Stimulated activated CD4-positive, alpha-beta T cell treated with anti-CD3 and anti-CD28 coated beads, Interleukin-1b, Interleukin-23, amount 100 ng/mL, for 48 hours (primary cell): ENCODE measurements at regions not wholly inside any gene's neighbourhood (a gene's known extent, or its start where the extent isn't known, plus 50 kb on each side); places are given as distances from the start of the nearest gene placed in this dataset.

Source experiments
- DNase-seq: peaks from one replicate; pipeline ENCODE4 v3.0.0-alpha.2; 2020

DNA sequence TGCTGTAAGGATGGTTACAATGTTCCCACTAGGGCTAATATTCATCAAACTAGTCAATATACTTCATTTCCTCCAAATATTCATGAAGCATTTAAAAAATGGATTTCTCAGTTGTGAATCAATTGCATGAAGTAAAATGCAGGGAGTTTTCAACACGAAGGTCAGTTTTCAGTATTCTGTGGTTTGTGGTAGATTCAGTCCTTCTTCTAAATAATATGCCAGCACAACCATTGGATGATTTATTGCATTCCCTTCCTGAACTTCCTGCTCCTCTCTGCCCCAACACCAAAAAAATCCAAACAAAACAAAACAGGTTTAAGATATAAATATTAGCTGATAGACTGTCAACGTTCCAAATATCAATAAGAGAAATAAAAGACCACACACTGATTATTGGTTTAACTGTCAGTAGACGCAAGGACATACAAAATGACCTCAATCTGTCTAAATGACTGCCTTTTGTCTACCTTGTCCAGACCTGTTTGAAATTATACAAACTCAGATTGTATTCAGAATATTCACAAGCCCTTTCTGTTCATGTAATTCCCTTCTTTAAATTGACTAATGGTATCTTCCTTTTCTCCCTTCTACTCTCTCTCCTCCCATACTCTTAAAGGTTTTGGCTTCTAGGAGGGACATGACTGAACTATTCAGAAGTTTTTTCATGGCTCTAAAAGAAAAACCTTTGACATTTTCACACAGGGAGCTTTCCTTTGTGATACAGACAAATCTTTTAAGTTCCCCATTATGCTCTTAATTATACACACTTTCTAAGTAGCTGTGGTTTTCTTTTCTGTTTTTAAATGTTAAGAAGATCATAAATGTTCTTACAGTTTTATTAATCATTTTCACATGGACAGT is 92.6 kb upstream of the STT3B start:
- DNase-seq, result no peak

DNA sequence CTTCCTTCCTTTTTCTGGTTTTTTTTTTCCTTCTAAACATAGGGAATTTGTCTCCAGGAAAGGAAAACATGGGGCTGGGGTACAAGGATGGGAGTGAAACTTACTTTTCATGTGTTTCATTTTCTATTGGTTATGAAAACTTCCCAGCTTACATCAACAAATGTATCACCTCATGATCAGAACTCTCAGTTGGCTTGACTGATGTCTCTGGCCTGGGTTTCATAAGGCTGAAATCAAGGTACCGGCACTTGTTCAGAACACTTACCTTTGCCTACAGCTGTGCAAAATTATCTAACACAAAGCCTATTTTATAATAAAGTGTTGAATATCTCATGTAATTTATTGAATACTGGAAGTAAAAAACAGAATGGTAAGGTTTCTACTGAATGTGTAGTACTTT is 91.8 kb upstream of the STT3B start:
- no peak for DNase-seq

DNA sequence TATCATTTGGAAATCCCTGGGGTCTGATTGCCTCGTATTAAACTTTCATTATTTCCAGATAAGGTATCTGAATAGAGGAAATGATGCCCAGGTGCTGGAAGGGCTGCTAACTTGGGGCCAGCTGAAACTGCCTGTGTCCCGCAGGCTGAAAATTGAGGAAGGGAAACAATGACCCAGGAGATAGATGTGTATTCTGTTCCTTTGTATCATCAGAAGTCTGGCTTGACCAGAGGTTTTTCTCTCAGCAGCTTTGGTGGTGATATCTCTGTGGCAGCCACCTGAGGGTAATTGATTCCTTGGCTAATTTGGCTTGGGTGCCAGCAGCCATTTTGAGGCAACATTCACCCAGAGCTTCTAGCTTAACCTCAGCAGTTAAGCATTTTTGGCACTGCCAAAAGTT is 90.0 kb upstream of the STT3B start:
- no peak for DNase-seq

- DNase-seq, result no peak
Observed at GRCh38 chr3:31444220-31445142, 88.2 kb upstream of the STT3B start.

DNA sequence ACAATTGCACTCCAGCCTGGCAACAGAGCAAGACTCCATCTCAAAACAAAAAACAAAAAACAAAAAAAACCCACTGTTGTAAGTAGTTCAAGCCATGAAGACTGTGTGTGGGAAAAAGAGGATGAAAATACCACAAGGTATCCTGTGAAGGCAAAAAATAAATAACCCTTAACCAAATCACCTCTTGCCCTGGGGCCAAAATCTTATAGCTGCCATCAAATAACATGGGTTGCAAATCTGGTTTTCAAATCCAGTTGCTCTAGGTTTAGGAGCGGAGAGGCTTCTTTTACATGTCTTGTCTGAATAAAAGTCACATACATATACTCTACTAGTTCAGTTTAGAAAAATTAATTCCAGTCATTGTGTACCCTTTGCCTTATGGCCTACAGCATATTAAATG is 87.0 kb upstream of the STT3B start:
- DNase-seq, result no peak

- DNase-seq, result peak; percentile 35
Observed at GRCh38 chr3:31448035-31448881, 84.5 kb upstream of the STT3B start.

DNA sequence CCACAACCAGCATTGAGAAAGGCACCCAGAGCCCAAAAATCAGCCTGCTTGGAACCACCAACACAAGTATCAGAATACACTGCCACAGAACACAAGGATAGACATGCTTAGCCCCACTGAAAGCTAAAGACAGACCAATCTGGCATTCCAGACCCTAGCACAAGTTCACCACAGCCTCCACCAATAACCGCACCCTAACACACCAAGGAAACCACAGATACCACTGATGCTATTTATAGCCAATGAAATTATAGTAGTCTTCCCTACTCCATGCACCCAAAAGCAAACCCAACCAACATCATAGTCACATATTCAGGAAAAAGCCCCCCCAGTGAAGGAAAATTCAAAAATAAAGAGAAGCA is 83.9 kb upstream of the STT3B start:
- DNase-seq, result no peak

DNA sequence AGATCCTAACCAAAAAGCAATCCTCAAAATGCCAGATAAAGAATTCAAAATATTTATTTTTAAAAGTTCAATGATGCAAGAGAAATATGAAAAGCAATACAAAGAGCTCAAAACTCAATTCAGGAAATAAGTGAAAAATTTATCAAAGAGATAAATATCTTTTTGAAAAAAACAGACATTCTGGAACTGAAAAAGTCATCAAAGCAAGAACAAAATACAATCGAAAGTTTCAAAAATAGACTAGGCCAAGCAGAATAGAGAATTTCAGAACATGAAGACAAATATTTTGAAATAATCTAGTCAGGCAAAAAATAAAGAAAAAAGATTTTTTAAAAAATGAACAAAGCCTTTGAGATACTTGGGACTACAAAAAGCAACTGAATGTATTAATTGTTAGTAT is 83.4 kb upstream of the STT3B start:
- no peak for DNase-seq

DNA sequence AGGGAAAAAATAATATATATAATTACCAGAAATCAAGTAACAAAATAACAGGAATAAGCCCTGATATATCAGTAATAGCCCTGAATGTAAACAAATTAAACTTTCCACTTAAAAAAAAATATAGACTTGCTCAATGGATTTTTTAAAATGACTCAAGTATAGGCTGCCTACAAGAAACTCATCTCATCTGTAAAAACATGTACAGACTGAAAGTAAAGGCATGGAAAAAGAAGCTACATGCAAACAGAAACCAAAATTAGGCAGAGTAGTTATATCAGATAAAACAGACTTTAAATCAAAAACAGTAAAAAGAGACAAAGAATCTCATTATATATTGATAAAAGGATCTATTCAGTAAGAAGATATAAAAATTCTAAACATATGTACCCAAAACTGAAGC is 82.4 kb upstream of the STT3B start:
- no peak for DNase-seq

DNA sequence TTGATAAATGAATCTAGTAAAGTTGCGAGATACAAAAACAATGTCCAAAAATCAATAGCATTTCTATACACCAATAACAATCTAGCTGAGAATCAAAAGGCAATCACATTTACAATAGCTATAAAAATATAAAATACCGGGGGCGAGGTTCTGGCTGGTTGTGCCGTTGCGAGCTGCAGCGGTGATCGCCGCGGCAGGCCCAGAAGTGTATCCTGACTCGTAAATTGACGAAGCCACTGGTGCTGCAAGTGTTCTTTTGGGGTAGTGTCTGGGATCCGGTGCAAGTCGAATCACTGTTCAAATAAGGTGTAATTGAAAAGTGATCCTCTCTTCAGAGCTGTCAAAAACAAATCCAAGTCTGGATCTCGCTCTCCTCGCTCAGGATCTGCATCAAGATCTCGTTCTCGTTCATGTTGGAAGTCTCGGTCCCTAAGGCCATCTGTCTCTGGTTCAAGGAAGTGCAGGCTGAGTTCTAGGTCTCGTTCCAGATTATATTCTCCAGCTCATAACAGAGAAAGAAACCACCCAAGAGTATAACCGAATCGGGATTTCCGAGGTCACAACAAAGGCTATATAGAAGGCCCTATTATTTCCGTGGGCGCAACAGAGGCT is 80.1 kb upstream of the STT3B start:
- no peak for DNase-seq

GRCh38 chr3:31453430-31453829 is 79.3 kb upstream of the STT3B start:
- DNase-seq, result no peak

GRCh38 chr3:31455524-31455923 is 77.2 kb upstream of the STT3B start:
- no peak for DNase-seq

DNA sequence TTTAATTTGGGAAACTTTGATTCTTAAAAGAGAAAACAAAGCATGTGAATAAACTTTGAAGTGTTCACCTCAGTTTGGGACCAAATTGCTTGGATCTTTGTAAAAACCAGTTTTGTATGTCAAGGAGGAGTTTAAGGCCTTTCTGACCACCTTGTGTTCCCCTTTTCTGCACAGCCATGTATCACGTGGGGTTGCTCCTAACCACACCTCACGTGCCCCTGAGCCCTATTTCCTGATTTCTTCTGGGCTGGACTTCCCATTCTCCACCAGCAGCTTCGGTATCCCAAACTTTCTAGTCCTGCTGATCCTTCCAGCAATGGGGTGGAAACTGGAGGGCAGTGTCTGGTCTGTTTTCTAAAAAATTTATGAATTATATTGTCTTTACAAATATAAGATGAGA is 76.4 kb upstream of the STT3B start:
- no peak for DNase-seq

DNA sequence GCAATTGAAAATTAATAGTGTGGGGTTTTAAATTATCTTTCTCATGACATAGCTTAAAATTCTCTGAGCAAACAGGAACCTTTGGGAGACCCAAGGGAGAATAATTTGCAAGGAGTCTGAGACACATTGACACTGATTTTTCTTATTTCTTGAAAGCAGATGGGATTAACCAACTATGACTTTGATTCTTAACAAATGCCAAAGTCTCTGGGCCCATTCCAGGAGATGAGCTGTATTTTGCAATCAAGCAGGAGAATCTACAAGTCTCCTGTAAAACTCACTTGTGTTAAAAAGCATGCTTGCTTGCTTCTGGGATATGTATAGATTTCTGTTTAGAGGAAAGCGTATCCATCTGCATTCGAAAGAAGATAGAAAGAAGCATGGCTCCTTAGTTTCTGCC is 71.3 kb upstream of the STT3B start:
- DNase-seq, result no peak

- peak; percentile 10 for DNase-seq
Observed at GRCh38 chr3:31462050-31462569, 70.6 kb upstream of the STT3B start.

DNA sequence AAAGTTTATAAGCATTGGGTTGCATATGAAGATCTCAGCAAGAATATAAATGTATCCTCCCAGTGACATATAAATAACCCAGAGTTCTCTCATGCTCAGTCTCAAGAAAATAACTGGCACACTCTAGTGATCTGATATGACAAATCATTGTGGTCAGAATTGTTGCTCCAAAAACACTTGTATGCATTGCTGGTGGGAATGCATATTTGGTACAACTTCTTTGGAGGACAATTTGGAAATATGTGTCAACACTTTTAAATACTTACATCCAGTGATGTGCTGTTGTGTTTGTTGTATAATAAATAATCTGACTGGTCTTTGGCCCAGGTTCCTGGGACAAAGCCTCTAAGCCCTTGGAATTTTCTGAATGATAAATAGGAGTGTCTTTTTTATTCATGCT is 66.7 kb upstream of the STT3B start:
- no peak for DNase-seq

DNA sequence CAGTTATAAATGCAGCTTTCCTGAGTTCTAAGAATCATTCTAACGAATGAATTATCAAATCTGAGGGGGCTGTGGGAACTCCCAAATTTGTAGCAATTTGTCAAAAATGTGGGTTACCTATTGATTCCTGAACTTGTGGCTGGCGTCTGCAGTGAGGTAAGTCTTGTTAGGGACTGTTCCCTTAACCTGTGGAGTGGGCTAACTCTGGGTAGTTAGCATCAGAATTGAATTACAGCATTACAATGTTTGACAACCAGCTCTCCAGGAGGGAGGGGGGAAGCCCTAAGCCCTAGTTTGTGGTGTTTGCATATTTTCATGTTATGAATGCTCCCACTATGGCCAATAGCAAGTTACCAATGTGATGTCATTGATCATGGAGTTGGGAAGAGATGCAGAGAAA is 65.9 kb upstream of the STT3B start:
- no peak for DNase-seq

DNA sequence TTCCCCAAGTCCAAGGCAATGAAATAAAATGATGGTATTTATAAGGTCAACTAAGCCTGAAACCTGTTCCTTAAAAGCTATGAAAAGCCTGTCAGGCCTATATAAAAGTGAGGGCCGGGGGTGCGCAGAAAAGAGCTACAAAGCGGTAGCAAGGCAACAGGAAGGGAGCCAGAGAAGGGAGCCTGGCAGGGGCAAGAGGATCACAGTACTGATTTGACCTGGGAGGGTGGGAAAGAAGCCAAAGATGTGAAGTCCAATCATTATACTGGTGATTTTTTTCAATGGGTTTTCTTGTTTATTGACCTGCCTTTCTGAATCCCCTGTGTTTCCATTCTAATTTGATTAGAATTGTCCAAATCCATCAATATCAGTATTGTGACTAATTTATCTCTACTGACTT is 64.3 kb upstream of the STT3B start:
- no peak for DNase-seq

DNA sequence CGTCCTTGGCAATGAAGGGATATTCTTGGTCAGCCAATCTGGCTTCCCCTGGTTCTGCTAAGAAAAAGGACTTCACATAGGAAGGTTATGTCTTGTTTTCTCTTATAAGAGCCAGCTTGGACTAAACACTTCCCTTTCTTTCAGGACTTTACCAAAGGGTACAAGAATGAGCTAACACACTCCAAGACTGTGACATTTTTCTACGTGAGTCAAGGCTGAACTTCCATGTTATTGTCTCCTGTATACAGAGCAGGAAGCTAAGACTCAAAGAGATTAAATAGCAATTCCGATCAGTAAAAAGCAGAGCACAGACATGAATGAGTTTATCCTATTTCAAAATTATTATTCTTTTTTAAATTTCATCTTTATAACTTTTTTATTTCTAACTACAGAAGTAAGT is 63.3 kb upstream of the STT3B start:
- DNase-seq, result no peak

- DNase-seq, result peak; percentile 43
Observed at GRCh38 chr3:31472479-31473390, 60.0 kb upstream of the STT3B start.

DNA sequence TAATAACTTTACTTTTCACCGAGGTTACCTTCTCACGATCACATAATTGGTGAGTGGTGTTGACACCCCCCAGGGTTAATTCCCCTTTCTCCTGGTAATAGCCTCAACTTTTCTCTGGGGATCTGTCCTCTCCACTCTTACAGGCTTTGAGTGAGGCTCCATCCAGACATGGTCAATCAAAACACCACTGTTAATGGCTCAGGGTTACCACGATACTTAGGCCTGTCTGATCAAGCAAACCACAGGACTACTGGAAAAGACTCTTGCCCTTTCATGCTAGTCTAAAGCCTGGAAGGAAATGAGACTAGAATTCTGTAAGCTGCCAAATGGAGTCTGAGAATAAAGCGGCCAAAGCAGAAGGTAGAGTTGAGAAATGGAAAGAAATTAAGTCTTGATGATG is 56.5 kb upstream of the STT3B start:
- DNase-seq, result no peak
